Gastrocnemius medialis (tissue), 4 donors: ENCODE measurements at regions not wholly inside any gene's neighbourhood (a gene's known extent, or its start where the extent isn't known, plus 50 kb on each side); places are given as distances from the start of the nearest gene placed in this dataset.

ENCODE experiments used
- CTCF ChIP-seq, 5 experiments: fragments of 450-650 bp in 3 of 5; fragments of 200-600 bp in 2 of 5; sonication (generic) in 2 of 5; IDR thresholded peaks in 4 of 5; conservative IDR thresholded peaks in 1 of 5; 1 replicate in 4 of 5; 2 replicates in 1 of 5; pipeline ENCODE4 v1.5.1; 2016 to 2019; ENCODE audit warnings: antibody characterized with exemption in 5 of 5, mild to moderate bottlenecking in 3 of 5, moderate library complexity in 3 of 5
- POLR2A ChIP-seq, 2 donors: fragments of 450-650 bp; IDR thresholded peaks; one replicate each; pipeline ENCODE4 v1.6.1; 2017; ENCODE audit warnings: antibody characterized with exemption in 2 of 2, mild to moderate bottlenecking in 2 of 2, moderate library complexity in 2 of 2

- TF ChIP-seq CTCF (IDR thresholded peaks at IDR 0.05 in 4 of 5, conservative IDR thresholded peaks at IDR 0.05 in 1 of 5) (no peak), POLR2A (IDR thresholded peaks at IDR 0.05) (no peak)
These were observed 1082.9 kb downstream of the GATA3 start for GRCh38 chr10:9137368-9137767.
